IgD-negative memory B cell (primary cell): ENCODE measurements at regions not wholly inside any gene's neighbourhood (a gene's known extent, or its start where the extent isn't known, plus 50 kb on each side); places are given as distances from the start of the nearest gene placed in this dataset.
A peak's percentile ranks its signal among the peaks of the same experiment; 100 is the strongest.
"Not testable (repeated sequence)": the region's sequence is repeated elsewhere in the genome, so short reads cannot be mapped to it uniquely, and the experiment has no call there.

Experiments used
- H3K27ac Mint-ChIP-seq, 3 donors: one replicate each; pipeline ENCODE4 v1.8.0; 2020 to 2022; ENCODE audit warnings: mild to moderate bottlenecking in 3 of 3, mixed read lengths in 3 of 3, moderate library complexity in 1 of 3
- H3K27me3 Mint-ChIP-seq: one replicate; pipeline ENCODE4 v1.8.0; 2021; ENCODE audit warnings: mixed read lengths
- H3K36me3 Mint-ChIP-seq: one replicate; pipeline ENCODE4 v1.8.0; 2020; ENCODE audit warnings: mild to moderate bottlenecking, mixed read lengths
- H3K4me1 Mint-ChIP-seq, 3 donors: one replicate each; pipeline ENCODE4 v1.8.0; 2020 to 2022; ENCODE audit warnings: mixed read lengths in 3 of 3, mild to moderate bottlenecking in 1 of 3
- H3K4me3 Mint-ChIP-seq, 4 donors: one replicate each; pipeline ENCODE4 v1.8.0; 2020 to 2022; ENCODE audit warnings: mild to moderate bottlenecking in 4 of 4, mixed read lengths in 4 of 4, moderate library complexity in 3 of 4
- H3K9me3 Mint-ChIP-seq, 3 donors: one replicate each; pipeline ENCODE4 v1.8.0; 2020 to 2021; ENCODE audit warnings: mixed read lengths in 3 of 3, mild to moderate bottlenecking in 1 of 3

DNA sequence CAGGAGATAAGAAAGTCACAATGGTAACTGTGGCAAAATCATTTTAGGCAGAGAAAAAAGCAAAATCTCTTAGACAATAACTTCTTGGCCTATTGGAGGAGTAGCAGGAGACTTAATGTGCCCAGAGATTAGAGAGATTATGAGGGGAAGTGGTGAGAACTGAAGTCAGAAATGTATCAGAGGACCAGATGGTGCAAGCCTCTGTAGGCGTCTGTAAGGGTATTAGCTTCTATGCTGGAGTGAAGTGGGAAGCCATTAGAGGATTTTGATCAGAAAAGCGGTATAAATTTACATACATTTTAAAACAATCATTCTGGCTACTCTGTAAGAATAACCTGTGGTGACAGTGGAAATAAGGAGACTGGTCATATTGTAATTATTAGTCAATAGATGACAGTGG, 236.7 kb downstream of the FAT4 start:
- peaks cover 0 to 5% (median 2%) of the 10 kb centered on the region in 3 donors for H3K9me3 Mint-ChIP-seq
- no peaks in the 10 kb centered on the region for H3K36me3 Mint-ChIP-seq
- H3K4me1 Mint-ChIP-seq, result no peaks in the 10 kb centered on the region
- no peak overlapping the region for H3K27ac Mint-ChIP-seq
- H3K27me3 Mint-ChIP-seq, result no peaks in the 10 kb centered on the region
- no peak overlapping the region for H3K4me3 Mint-ChIP-seq

DNA sequence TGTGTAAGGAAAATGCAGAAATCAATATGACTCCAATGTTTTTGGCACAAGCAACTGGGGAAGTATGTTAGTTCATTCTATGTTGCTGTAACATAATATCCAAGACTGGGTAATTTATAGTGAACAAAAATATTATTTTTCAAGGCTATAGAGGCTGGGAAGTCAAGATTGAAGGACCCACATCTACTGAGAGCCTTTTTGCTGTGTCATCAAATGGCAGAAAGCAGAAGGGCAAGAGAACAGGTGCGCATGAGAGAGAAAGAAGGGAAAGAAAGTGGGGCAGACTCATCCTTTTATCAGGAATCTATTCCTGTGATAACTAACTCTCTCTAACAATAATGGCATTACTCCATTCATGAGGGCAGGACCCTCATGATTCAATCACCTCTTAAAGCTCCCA, 237.2 kb downstream of the FAT4 start:
- H3K4me3 Mint-ChIP-seq, result no peak overlapping the region
- no peak overlapping the region for H3K27ac Mint-ChIP-seq
- H3K9me3 Mint-ChIP-seq, result peaks cover 0 to 8% (median 2%) of the 10 kb centered on the region in 3 donors
- H3K27me3 Mint-ChIP-seq, result no peaks in the 10 kb centered on the region
- no peaks in the 10 kb centered on the region for H3K4me1 Mint-ChIP-seq
- H3K36me3 Mint-ChIP-seq, result no peaks in the 10 kb centered on the region

DNA sequence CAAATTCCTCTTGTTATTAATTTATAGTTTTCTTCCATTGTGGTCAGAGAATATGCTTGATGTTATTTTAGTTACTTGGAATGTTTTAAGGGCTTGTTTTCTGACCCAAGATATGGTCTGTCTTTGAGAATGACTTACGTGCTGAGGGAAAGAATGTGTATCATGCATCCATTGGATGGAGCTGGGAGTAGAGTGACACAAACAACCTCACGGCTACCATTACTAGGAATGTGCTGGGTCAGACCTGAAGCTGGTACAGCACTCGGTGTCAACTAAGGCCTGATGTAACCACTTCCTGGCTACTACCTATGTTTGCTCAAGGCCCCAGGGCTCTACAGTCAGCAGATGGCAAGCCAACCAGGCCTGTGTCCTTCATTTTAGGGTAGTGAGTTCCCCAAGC, 257.8 kb downstream of the FAT4 start:
- Mint-ChIP-seq H3K27ac (no peak overlapping the region), H3K27me3 (no peaks in the 10 kb centered on the region)

DNA sequence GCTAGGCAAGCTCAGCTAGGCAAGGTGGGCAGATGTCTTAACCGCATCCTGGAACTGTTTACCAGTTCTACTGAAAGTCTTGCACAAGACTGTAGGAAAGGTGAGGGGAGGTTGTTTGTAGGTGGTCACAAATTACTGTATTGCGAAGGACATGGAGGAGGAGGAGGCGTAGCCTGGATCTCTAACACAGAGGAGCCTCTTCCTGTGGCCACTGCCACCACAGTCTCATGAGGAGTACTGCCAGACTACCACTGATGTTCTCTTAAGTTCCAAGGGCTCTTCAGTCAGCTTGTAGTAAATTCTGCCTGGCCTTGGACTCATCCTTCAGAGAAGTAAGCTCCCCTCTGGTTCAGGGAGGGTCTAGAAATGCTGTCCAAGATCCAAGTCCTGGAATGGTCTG, 258.6 kb downstream of the FAT4 start:
- Mint-ChIP-seq H3K36me3 (no peaks in the 10 kb centered on the region), H3K9me3 (peaks cover 0 to 3% (median 0%) of the 10 kb centered on the region in 3 donors), H3K4me3 (no peak overlapping the region), H3K4me1 (no peaks in the 10 kb centered on the region), H3K27me3 (no peaks in the 10 kb centered on the region), H3K27ac (no peak overlapping the region)

More for the DNA sequence above, 257.8 kb downstream of the FAT4 start:
- H3K4me3 Mint-ChIP-seq, result no peak overlapping the region
- H3K4me1 Mint-ChIP-seq, result no peaks in the 10 kb centered on the region
- H3K36me3 Mint-ChIP-seq, result no peaks in the 10 kb centered on the region
- peaks cover 0 to 3% (median 0%) of the 10 kb centered on the region in 3 donors for H3K9me3 Mint-ChIP-seq

- Mint-ChIP-seq H3K9me3 (peaks cover 0 to 3% (median 0%) of the 10 kb centered on the region in 3 donors), H3K27me3 (no peaks in the 10 kb centered on the region), H3K4me1 (no peaks in the 10 kb centered on the region), H3K27ac (no peak overlapping the region), H3K36me3 (no peaks in the 10 kb centered on the region), H3K4me3 (no peak overlapping the region)
Observed at GRCh38 chr4:125573786-125574185, 259.0 kb downstream of the FAT4 start.

DNA sequence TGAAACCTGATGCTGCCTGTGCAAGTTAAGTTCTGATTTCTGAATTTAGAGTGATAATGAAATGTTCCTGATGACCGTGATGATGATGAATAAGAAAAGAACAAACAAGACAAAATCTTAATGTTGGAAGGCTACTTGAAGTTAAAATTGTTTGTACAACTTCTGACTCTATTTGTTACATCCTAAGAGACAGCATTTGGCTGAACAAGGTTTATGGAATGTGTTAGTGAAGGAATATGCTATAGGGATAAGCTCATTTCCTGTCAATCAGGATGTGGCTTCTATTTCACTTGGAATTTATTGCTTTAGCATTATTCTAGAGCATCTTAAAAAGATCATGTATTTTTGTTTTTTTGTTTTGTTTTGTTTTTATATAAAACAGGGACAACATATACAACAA, 267.5 kb downstream of the FAT4 start:
- H3K4me3 Mint-ChIP-seq, result no peak overlapping the region
- H3K9me3 Mint-ChIP-seq, result peaks cover 0 to 3% (median 0%) of the 10 kb centered on the region in 3 donors
- no peak overlapping the region for H3K27ac Mint-ChIP-seq
- no peaks in the 10 kb centered on the region for H3K36me3 Mint-ChIP-seq
- H3K27me3 Mint-ChIP-seq, result no peaks in the 10 kb centered on the region
- no peaks in the 10 kb centered on the region for H3K4me1 Mint-ChIP-seq

- H3K4me1 Mint-ChIP-seq, result no peaks in the 10 kb centered on the region
- H3K27ac Mint-ChIP-seq, result no peak overlapping the region
- no peaks in the 10 kb centered on the region for H3K27me3 Mint-ChIP-seq
- no peak overlapping the region for H3K4me3 Mint-ChIP-seq
- H3K36me3 Mint-ChIP-seq, result no peaks in the 10 kb centered on the region
- peaks cover 0 to 3% (median 0%) of the 10 kb centered on the region in 3 donors for H3K9me3 Mint-ChIP-seq
Observed at GRCh38 chr4:125590158-125590557, 275.4 kb downstream of the FAT4 start.

DNA sequence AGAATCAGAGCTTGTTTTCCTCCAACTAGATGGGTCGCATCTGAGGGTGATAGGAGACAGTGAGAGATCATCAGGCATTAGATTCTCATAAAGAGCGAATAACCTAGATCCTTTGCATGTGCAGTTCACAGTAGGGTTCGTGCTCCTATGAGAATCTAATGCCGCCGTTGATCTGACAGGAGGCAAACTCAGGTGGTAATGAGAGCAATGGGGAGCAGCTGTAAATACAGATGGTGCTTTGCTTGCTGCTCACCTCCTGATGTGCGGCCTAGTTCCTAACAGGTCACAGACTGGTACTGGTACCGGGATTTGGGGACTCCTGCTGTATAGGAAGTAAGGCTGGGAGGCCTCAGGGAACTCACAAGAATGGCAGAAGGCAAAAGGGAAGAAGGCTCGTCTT, 276.5 kb downstream of the FAT4 start:
- Mint-ChIP-seq H3K9me3 (peaks cover 0 to 3% (median 0%) of the 10 kb centered on the region in 3 donors), H3K4me1 (no peaks in the 10 kb centered on the region), H3K27me3 (no peaks in the 10 kb centered on the region), H3K4me3 (no peak overlapping the region), H3K36me3 (no peaks in the 10 kb centered on the region), H3K27ac (no peak overlapping the region)

- H3K27me3 Mint-ChIP-seq, result no peaks in the 10 kb centered on the region
- no peak overlapping the region for H3K27ac Mint-ChIP-seq
- H3K9me3 Mint-ChIP-seq, result peaks cover 0 to 3% (median 0%) of the 10 kb centered on the region in 3 donors
- no peaks in the 10 kb centered on the region for H3K36me3 Mint-ChIP-seq
- no peak overlapping the region for H3K4me3 Mint-ChIP-seq
- H3K4me1 Mint-ChIP-seq, result no peaks in the 10 kb centered on the region
Observed at GRCh38 chr4:125594056-125594602, 279.4 kb downstream of the FAT4 start.

DNA sequence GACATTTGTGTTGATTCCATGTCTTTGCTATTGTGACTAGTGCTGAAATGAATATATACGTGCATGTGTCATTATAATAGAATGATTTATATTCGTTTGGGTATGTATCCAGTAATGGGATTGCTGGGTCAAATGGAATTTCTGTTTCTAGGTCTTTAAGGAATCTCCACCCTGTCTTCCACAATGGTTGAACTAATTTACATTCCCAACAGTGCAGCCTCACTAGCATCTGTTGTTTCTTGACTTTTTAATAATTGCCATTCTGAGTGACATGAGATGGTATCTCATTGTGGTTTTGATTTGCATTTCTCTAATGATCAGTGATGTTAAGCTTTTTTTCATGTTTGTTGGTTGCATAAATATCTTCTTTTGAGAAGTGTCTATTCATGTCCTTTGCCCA, 291.2 kb downstream of the FAT4 start:
- H3K4me1 Mint-ChIP-seq, H3K4me3 Mint-ChIP-seq, H3K36me3 Mint-ChIP-seq, H3K27me3 Mint-ChIP-seq, H3K27ac Mint-ChIP-seq, H3K9me3 Mint-ChIP-seq: not testable (repeated sequence)

- Mint-ChIP-seq H3K4me3 (no peak overlapping the region), H3K36me3 (no peaks in the 10 kb centered on the region), H3K4me1 (no peaks in the 10 kb centered on the region), H3K9me3 (peaks cover 2 to 6% (median 2%) of the 10 kb centered on the region in 3 donors), H3K27me3 (no peaks in the 10 kb centered on the region), H3K27ac (no peak overlapping the region)
Observed at GRCh38 chr4:125620066-125620860, 305.5 kb downstream of the FAT4 start.

DNA sequence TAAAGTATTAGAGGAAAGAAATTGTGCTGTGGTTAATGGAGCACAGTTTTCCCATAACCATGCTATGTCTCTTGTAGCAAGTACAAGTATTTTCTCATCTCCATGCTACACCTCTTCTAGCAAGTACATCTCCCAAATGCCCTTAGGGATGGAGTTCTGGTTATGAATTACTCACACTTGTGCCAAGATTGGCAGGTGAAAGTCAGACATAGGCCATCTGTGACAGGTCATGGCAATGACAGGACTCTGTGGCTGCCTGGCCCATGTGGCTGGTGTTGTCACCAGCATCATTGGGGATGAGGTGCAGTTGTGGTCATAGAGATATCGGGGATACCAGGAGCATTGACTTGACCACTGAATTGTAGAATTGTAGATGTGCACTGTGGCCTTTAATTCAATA, 310.2 kb downstream of the FAT4 start:
- Mint-ChIP-seq H3K4me1 (no peaks in the 10 kb centered on the region), H3K36me3 (no peaks in the 10 kb centered on the region), H3K9me3 (peaks cover 2 to 3% (median 3%) of the 10 kb centered on the region in 3 donors), H3K4me3 (no peak overlapping the region), H3K27me3 (no peaks in the 10 kb centered on the region), H3K27ac (peak overlapping the region in 1 of 3 donors; percentile 19)

DNA sequence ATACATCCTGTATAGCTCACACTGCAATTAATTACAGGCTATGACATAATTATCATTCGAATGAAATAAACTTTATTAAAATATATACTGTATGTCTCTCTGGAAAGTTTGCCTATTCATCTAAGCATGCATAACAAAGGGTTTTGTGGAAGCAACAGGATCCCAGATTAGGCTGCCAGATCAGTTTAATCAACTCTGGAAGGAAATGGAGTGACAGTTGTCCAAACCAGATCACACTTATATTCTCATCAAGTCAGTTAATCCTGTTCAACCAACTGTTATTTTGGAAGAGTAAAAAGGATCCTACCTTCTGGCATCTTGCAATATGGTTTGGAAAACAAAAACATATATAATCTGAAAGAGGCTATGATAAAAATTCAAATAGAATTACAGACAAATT, 312.2 kb downstream of the FAT4 start:
- Mint-ChIP-seq H3K4me3 (no peak overlapping the region), H3K27ac (no peak overlapping the region), H3K4me1 (no peaks in the 10 kb centered on the region), H3K9me3 (peaks cover 0 to 3% (median 2%) of the 10 kb centered on the region in 3 donors), H3K36me3 (no peaks in the 10 kb centered on the region), H3K27me3 (no peaks in the 10 kb centered on the region)

GRCh38 chr4:125639182-125639621, 324.4 kb downstream of the FAT4 start:
- Mint-ChIP-seq H3K4me3 (no peak overlapping the region), H3K9me3 (peaks cover 0 to 21% (median 7%) of the 10 kb centered on the region in 3 donors), H3K27me3 (no peaks in the 10 kb centered on the region), H3K27ac (no peak overlapping the region), H3K4me1 (peaks cover 0 to 2% (median 0%) of the 10 kb centered on the region in 3 donors), H3K36me3 (no peaks in the 10 kb centered on the region)

DNA sequence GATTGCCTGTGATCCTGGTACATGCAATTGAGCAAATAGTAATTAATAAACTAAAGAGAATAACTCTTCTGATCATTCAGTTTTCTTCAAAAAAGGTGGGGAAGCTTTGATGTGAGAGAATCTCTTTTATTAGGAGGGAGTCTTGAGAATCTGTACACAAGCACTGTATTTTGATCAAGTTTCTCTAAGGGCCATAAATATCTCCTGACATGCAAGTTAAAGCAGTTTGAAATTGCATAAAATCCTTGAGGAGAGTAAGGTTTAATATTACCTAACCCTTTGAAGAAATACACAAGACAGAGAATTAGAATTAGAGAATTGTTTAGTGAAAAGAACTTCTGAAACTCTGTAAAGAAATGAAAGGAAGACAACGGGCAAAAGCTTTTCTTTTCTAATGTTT, 326.9 kb downstream of the FAT4 start:
- Mint-ChIP-seq H3K9me3 (peaks cover 1 to 18% (median 7%) of the 10 kb centered on the region in 3 donors), H3K27ac (no peak overlapping the region), H3K27me3 (no peaks in the 10 kb centered on the region), H3K4me1 (peaks cover 0 to 2% (median 0%) of the 10 kb centered on the region in 3 donors), H3K36me3 (no peaks in the 10 kb centered on the region), H3K4me3 (no peak overlapping the region)

GRCh38 chr4:125642645-125643044, 327.9 kb downstream of the FAT4 start:
- H3K27me3 Mint-ChIP-seq, result no peaks in the 10 kb centered on the region
- no peak overlapping the region for H3K27ac Mint-ChIP-seq
- H3K4me3 Mint-ChIP-seq, result no peak overlapping the region
- H3K4me1 Mint-ChIP-seq, result peaks cover 0 to 2% (median 0%) of the 10 kb centered on the region in 3 donors
- H3K36me3 Mint-ChIP-seq, result no peaks in the 10 kb centered on the region
- peaks cover 1 to 16% (median 4%) of the 10 kb centered on the region in 3 donors for H3K9me3 Mint-ChIP-seq
